Left ventricle myocardium inferior (tissue), 1 donor: ENCODE measurements at regions not wholly inside any gene's neighbourhood (a gene's known extent, or its start where the extent isn't known, plus 50 kb on each side); places are given as distances from the start of the nearest gene placed in this dataset.

Experiments used
- DNase-seq: peaks from one replicate; pipeline ENCODE4 v3.0.0-alpha.2; 2020
- H3K27ac ChIP-seq: fragments of 200-600 bp; replicated peaks from 2 replicates; pipeline ENCODE4 v1.8.0; 2021
- H3K27me3 ChIP-seq: fragments of 200-600 bp; 2 replicates; pipeline ENCODE4 v1.8.0; 2021; ENCODE audit warnings: low read depth
- H3K36me3 ChIP-seq: fragments of 200-600 bp; 2 replicates; pipeline ENCODE4 v1.8.0; 2021
- H3K4me1 ChIP-seq: fragments of 200-600 bp; 2 replicates; pipeline ENCODE4 v1.8.0; 2021
- H3K4me3 ChIP-seq: fragments of 200-600 bp; 2 replicates; pipeline ENCODE4 v1.8.0; 2021; ENCODE audit warnings: mild to moderate bottlenecking, moderate library complexity
- H3K9me3 ChIP-seq: fragments of 200-600 bp; replicated peaks from 2 replicates; pipeline ENCODE4 v1.8.0; 2021
- CTCF ChIP-seq: fragments of 200-600 bp; IDR thresholded peaks from 2 replicates; pipeline ENCODE4 v1.8.0; 2021; ENCODE audit warnings: antibody characterized with exemption, mild to moderate bottlenecking, borderline replicate concordance
- intact Hi-C: fragments of 100-400 bp; cut with micrococcal nuclease; formaldehyde crosslinking; loops from one replicate; pipeline ENCODE4 v1.11.0; 2022
- donor health status: DM: no; HTN: yes; CAD: no; lungs with severe emphysema.

GRCh38 chr7:24404315-24404714 lies 120.3 kb downstream of the NPY start:
- no peak overlapping the region for H3K27ac ChIP-seq
- no peak for DNase-seq
- no peaks in the 10 kb centered on the region for H3K9me3 ChIP-seq
- intact Hi-C loops, result no loop called here
- no peak overlapping the region for H3K4me3 ChIP-seq
- TF ChIP-seq CTCF, result no peak
- H3K27me3 ChIP-seq, result peaks cover 13% of the 10 kb centered on the region
- H3K4me1 ChIP-seq, result no peaks in the 10 kb centered on the region
- H3K36me3 ChIP-seq, result no peaks in the 10 kb centered on the region

- no peaks in the 10 kb centered on the region for H3K9me3 ChIP-seq
- H3K36me3 ChIP-seq, result no peaks in the 10 kb centered on the region
- no peak overlapping the region for H3K4me3 ChIP-seq
- no peak for TF ChIP-seq CTCF
- DNase-seq, result no peak
- H3K27me3 ChIP-seq, result peaks cover 13% of the 10 kb centered on the region
- intact Hi-C loops, result no loop called here
- no peaks in the 10 kb centered on the region for H3K4me1 ChIP-seq
- no peak overlapping the region for H3K27ac ChIP-seq
These were observed 121.0 kb downstream of the NPY start for GRCh38 chr7:24405002-24405401.

GRCh38 chr7:24406053-24406788 lies 122.2 kb downstream of the NPY start:
- no peaks in the 10 kb centered on the region for H3K9me3 ChIP-seq
- H3K27ac ChIP-seq, result no peak overlapping the region
- no peak for TF ChIP-seq CTCF
- peaks cover 13% of the 10 kb centered on the region for H3K27me3 ChIP-seq
- no peak for DNase-seq
- no peak overlapping the region for H3K4me3 ChIP-seq
- intact Hi-C loops, result no loop called here
- H3K36me3 ChIP-seq, result no peaks in the 10 kb centered on the region
- no peaks in the 10 kb centered on the region for H3K4me1 ChIP-seq

GRCh38 chr7:24406789-24407299 lies 122.9 kb downstream of the NPY start:
- DNase-seq, result no peak
- peaks cover 13% of the 10 kb centered on the region for H3K27me3 ChIP-seq
- H3K9me3 ChIP-seq, result no peaks in the 10 kb centered on the region
- H3K36me3 ChIP-seq, result no peaks in the 10 kb centered on the region
- intact Hi-C loops, result no loop called here
- H3K27ac ChIP-seq, result no peak overlapping the region
- TF ChIP-seq CTCF, result no peak
- no peaks in the 10 kb centered on the region for H3K4me1 ChIP-seq
- H3K4me3 ChIP-seq, result no peak overlapping the region

- Histone ChIP-seq H3K27me3 (peaks cover 13% of the 10 kb centered on the region), H3K4me3 (no peak overlapping the region), H3K9me3 (no peaks in the 10 kb centered on the region), H3K4me1 (no peaks in the 10 kb centered on the region), H3K36me3 (no peaks in the 10 kb centered on the region), H3K27ac (no peak overlapping the region)
- no peak for TF ChIP-seq CTCF
- DNase-seq, result no peak
- intact Hi-C loops, result no loop called here
These were observed 124.0 kb downstream of the NPY start for GRCh38 chr7:24407965-24408364.
